SK-MEL-5 (cell line): ENCODE measurements at regions not wholly inside any gene's neighbourhood (a gene's known extent, or its start where the extent isn't known, plus 50 kb on each side); places are given as distances from the start of the nearest gene placed in this dataset.
A peak's percentile ranks its signal among the peaks of the same experiment; 100 is the strongest.
"Not testable (repeated sequence)": the region's sequence is repeated elsewhere in the genome, so short reads cannot be mapped to it uniquely, and the experiment has no call there.

Experiments used
- DNase-seq: peaks from one replicate; pipeline ENCODE4 v3.0.0-alpha.2; 2016; ENCODE audit warnings: low read depth, low spot score
- in situ Hi-C: cut with HindIII; loops from 2 replicates; pipeline ENCODE4 v1.10.0; 2016; ENCODE audit warnings: low sequenced_read_pairs, high pct_unique_total_duplicates, low pct_unique_long_range_greater_than_20kb

GRCh38 chr9:1875921-1876448 lies 139.2 kb upstream of the SMARCA2 start:
- no peak for DNase-seq
- in situ Hi-C loops: no loop called here

GRCh38 chr9:1876891-1877496 lies 138.2 kb upstream of the SMARCA2 start:
- in situ Hi-C loops: no loop called here
- DNase-seq: no peak

GRCh38 chr9:1877951-1878350 lies 137.2 kb upstream of the SMARCA2 start:
- DNase-seq: no peak
- in situ Hi-C loops: no loop called here

GRCh38 chr9:1878811-1879210 lies 136.3 kb upstream of the SMARCA2 start:
- DNase-seq: no peak
- in situ Hi-C loops: no loop called here

GRCh38 chr9:1879501-1879900 lies 135.6 kb upstream of the SMARCA2 start:
- no peak for DNase-seq
- in situ Hi-C loops: no loop called here

- in situ Hi-C loops: no loop called here
- no peak for DNase-seq
These were observed 135.0 kb upstream of the SMARCA2 start for GRCh38 chr9:1880038-1880565.

- no peak for DNase-seq
- in situ Hi-C loops: no loop called here
These were observed 133.3 kb upstream of the SMARCA2 start for GRCh38 chr9:1881708-1882295.

- no peak for DNase-seq
- in situ Hi-C loops: no loop called here
These were observed 132.3 kb upstream of the SMARCA2 start for GRCh38 chr9:1882711-1883403.

- in situ Hi-C loops: no loop called here
- DNase-seq: no peak
These were observed 124.9 kb upstream of the SMARCA2 start for GRCh38 chr9:1890201-1890600.

GRCh38 chr9:1890816-1891215 lies 124.3 kb upstream of the SMARCA2 start:
- in situ Hi-C loops: no loop called here
- DNase-seq: no peak

- DNase-seq, in situ Hi-C loops: not testable (repeated sequence)
These were observed 112.0 kb upstream of the SMARCA2 start for GRCh38 chr9:1903080-1903704.

GRCh38 chr9:1907465-1907864 lies 107.7 kb upstream of the SMARCA2 start:
- DNase-seq: no peak
- in situ Hi-C loops: no loop called here

- DNase-seq: no peak
- in situ Hi-C loops: no loop called here
These were observed 105.8 kb upstream of the SMARCA2 start for GRCh38 chr9:1909322-1909721.

GRCh38 chr9:1910269-1910811 lies 104.8 kb upstream of the SMARCA2 start:
- peak; percentile 14 for DNase-seq
- in situ Hi-C loops: no loop called here

GRCh38 chr9:1913631-1914330 lies 101.4 kb upstream of the SMARCA2 start:
- in situ Hi-C loops: no loop called here
- no peak for DNase-seq

GRCh38 chr9:1916095-1916494 lies 99.1 kb upstream of the SMARCA2 start:
- DNase-seq: no peak
- in situ Hi-C loops: no loop called here

- no peak for DNase-seq
- in situ Hi-C loops: no loop called here
These were observed 98.5 kb upstream of the SMARCA2 start for GRCh38 chr9:1916655-1917054.
